IPS-15b (cell line): ENCODE measurements at regions not wholly inside any gene's neighbourhood (a gene's known extent, or its start where the extent isn't known, plus 50 kb on each side); places are given as distances from the start of the nearest gene placed in this dataset.
"Not testable (repeated sequence)": the region's sequence is repeated elsewhere in the genome, so short reads cannot be mapped to it uniquely, and the experiment has no call there.

ENCODE experiments used
- H3K27me3 ChIP-seq: one replicate; pipeline ENCODE4 v1.6.1; 2013; ENCODE audit warnings: low read length; ENCODE audit not compliant: control insufficient read depth, insufficient read depth
- H3K36me3 ChIP-seq: one replicate; pipeline ENCODE4 v1.6.1; 2013; ENCODE audit warnings: low read length; ENCODE audit not compliant: control insufficient read depth, insufficient read depth
- H3K4me1 ChIP-seq: one replicate; pipeline ENCODE4 v1.6.1; 2013; ENCODE audit warnings: mild to moderate bottlenecking, low read length; ENCODE audit not compliant: control insufficient read depth, insufficient read depth
- H3K4me3 ChIP-seq: one replicate; pipeline ENCODE4 v1.5.1; 2013; ENCODE audit warnings: low read depth, low read length
- H3K9ac ChIP-seq: one replicate; pipeline ENCODE4 v1.6.1; 2013; ENCODE audit warnings: low read depth, mild to moderate bottlenecking, low read length
- H3K9me3 ChIP-seq: one replicate; pipeline ENCODE4 v1.6.1; 2013; ENCODE audit warnings: mild to moderate bottlenecking, low read length; ENCODE audit not compliant: control insufficient read depth, insufficient read depth

DNA sequence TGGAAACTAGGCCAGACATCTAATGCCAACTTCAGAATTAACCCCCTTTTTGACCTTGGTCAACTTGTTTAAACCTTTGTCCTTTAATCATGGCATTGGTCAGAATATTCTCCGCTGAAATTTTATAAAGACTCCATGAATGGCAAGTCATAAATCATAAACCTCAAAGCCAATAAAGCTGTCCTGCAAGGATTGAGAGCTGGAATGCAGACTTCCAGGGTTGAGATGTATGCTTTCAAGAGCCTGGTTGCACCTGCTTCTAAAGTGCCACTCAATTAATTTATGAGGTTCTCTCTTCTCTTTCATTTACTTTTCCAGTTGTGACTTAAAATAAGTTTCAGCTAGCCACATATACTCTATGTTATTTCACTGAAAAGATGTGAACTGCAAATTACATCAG is 136.2 kb upstream of the HCCS start:
- H3K27me3 ChIP-seq: no peaks in the 10 kb centered on the region
- no peak overlapping the region for H3K4me3 ChIP-seq
- no peaks in the 10 kb centered on the region for H3K36me3 ChIP-seq
- H3K9ac ChIP-seq: no peak overlapping the region
- no peaks in the 10 kb centered on the region for H3K9me3 ChIP-seq
- H3K4me1 ChIP-seq: no peaks in the 10 kb centered on the region

DNA sequence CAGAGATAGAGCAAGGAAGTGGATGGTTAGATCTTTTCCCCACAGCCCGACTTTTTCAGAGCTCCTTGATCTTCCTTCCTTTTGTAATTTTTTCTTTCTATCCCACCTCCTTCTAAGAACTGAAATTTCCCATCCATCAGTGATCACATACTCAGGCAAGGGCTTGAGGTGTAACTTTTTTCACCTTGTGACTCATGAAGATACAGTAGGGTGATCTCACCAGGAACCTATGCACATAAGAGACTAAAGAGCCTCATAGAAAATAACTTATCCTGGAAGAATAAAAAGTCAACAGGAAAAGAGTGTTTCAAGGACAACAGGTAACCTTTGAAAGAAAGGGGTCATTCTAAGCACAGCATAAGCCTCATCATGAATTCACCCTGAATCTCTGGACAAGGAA is 131.2 kb upstream of the HCCS start:
- Histone ChIP-seq H3K9ac (no peak overlapping the region), H3K4me3 (no peak overlapping the region), H3K9me3 (no peaks in the 10 kb centered on the region), H3K27me3 (no peaks in the 10 kb centered on the region), H3K36me3 (no peaks in the 10 kb centered on the region), H3K4me1 (no peaks in the 10 kb centered on the region)

DNA sequence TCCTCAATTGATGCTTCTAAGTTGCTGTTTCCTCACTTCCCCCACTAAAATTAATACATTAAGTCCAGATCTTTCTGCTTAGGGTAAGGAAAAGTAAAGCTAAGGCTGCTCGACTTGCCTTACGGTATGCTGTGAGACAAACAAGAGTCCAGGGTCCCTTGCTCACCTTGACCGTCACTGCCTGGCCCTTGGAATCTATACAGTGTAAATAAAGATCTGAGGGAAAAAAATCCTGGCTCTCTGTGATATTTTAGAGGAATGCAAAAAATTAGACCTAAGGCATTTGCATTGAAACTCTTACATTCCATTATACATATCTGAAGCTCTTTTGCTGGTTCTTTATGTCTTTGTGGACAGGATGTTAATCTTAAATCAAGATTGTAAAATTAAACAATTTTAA is 129.6 kb upstream of the HCCS start:
- Histone ChIP-seq H3K4me1 (no peaks in the 10 kb centered on the region), H3K4me3 (no peak overlapping the region), H3K9ac (no peak overlapping the region), H3K36me3 (no peaks in the 10 kb centered on the region), H3K27me3 (no peaks in the 10 kb centered on the region), H3K9me3 (no peaks in the 10 kb centered on the region)

DNA sequence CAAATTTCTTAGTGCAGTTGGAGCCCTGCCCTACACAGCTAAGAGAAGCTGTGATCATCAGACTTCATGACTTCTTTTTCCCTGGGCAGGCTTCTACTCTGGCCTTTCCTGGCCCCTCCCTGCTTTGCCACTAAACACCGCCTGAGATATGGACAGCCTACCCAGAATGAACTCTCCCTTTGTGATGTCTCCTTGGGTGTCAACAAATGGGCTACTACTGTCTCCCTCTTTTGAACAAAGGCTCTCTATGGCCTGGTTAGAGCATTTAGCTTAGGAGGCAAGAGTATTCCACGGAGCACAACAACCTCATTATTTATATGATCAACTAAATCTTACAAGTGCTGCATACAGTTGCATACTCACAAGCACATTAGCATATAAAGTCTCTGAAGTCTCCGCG is 127.6 kb upstream of the HCCS start:
- Histone ChIP-seq H3K9me3 (no peaks in the 10 kb centered on the region), H3K9ac (no peak overlapping the region), H3K27me3 (no peaks in the 10 kb centered on the region), H3K4me1 (no peaks in the 10 kb centered on the region), H3K4me3 (no peak overlapping the region), H3K36me3 (no peaks in the 10 kb centered on the region)

DNA sequence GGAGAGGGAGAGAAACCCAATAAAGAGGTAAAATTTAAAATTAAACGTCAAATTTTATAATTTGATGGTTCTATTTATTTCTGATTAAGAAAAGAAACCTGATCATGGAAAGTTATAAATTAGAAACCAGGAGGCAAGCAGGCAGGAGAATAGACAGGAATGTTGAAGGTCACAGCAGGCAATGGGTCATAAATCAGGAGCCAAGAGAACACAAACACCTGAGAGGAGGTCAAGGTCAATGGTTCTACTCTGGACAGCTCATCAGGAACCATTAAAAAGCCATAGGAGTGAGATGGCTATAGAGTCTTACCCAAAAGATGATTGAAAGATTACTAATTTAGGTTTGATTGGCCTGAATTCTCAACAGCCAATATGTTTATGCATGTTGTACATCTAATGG is 126.9 kb upstream of the HCCS start:
- Histone ChIP-seq H3K4me1 (no peaks in the 10 kb centered on the region), H3K9me3 (no peaks in the 10 kb centered on the region), H3K4me3 (no peak overlapping the region), H3K27me3 (no peaks in the 10 kb centered on the region), H3K36me3 (no peaks in the 10 kb centered on the region), H3K9ac (no peak overlapping the region)

DNA sequence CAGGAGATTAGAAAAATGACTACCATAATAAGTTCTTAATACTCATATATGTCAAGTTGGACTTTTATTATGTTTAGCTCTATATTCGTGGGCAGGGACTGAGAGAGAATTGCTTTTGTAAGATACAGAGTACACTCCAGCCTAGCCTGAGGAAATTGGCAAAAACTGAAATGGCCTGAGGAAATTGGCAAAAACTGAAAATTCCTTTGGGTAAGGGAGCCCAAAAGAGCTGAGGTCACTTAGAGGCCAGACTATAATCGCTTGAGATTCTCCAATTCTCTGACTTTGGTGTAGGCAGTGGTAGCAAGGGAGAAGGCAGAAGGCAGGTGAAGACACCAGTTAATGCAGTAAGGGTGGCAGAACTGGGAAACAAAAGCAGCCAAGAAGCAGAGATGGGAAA is 124.5 kb upstream of the HCCS start:
- H3K27me3 ChIP-seq: no peaks in the 10 kb centered on the region
- no peaks in the 10 kb centered on the region for H3K9me3 ChIP-seq
- H3K4me3 ChIP-seq: no peak overlapping the region
- H3K4me1 ChIP-seq: no peaks in the 10 kb centered on the region
- no peaks in the 10 kb centered on the region for H3K36me3 ChIP-seq
- H3K9ac ChIP-seq: no peak overlapping the region

DNA sequence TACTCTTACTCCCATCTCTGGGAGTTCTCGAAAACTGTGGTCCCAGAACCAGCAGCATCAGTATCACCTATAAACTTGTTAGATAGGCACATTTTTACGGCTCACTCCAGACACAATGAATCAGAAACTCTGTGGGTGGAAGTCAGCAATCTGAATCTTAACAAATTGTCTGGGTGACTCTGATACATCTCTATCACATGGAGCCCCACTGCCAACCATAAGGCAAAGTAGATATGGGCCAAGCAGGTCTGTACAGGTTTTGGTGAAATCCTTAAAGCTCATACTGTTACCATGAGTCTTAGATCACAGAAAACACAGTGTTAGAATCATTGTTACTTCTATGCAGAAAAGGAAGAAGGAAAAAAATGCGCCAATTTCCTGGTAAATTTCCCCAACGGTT is 122.5 kb upstream of the HCCS start:
- no peaks in the 10 kb centered on the region for H3K27me3 ChIP-seq
- H3K9me3 ChIP-seq: no peaks in the 10 kb centered on the region
- no peak overlapping the region for H3K9ac ChIP-seq
- no peaks in the 10 kb centered on the region for H3K36me3 ChIP-seq
- no peaks in the 10 kb centered on the region for H3K4me1 ChIP-seq
- no peak overlapping the region for H3K4me3 ChIP-seq

DNA sequence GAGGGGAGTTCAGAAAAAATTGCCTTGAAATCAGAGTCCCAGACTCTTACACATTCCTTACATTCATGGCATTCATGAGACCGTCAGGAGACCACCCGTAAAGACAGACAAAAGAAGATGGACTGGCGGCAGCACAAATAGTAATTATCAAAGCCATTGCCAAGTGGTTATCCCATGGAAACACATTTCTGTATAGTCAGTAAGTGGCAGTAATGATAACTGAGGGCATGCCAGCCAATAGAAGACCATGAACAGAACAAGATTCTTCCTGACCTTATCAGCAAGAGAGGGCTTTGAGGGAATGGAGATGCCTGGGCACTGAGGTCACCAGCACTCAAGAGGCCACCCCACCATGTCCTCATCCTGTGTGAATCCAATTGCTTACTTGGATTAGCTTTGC is 121.7 kb upstream of the HCCS start:
- H3K27me3 ChIP-seq: no peaks in the 10 kb centered on the region
- no peaks in the 10 kb centered on the region for H3K36me3 ChIP-seq
- H3K4me3 ChIP-seq: no peak overlapping the region
- no peaks in the 10 kb centered on the region for H3K4me1 ChIP-seq
- H3K9ac ChIP-seq: no peak overlapping the region
- H3K9me3 ChIP-seq: no peaks in the 10 kb centered on the region

DNA sequence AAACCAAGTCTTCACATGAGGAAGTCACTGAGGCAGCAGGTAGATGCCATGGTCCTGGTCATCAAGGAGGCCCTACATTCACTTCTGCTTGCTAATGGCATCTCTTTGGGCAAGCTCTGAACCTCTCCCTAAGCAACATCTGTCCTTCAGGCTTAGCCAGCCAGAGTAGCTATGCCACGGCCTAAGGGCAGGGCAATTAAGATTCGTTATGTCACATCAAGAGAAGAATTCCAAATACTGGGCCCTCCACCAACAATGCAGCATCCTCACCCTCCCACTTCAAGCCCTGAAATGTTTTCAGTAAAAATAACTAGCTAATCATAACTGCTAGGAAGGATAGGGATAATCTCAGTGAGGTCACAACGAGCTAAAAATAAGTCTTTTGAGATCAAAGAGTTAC is 120.7 kb upstream of the HCCS start:
- no peaks in the 10 kb centered on the region for H3K27me3 ChIP-seq
- H3K9ac ChIP-seq: no peak overlapping the region
- no peaks in the 10 kb centered on the region for H3K36me3 ChIP-seq
- H3K4me3 ChIP-seq: no peak overlapping the region
- H3K4me1 ChIP-seq: no peaks in the 10 kb centered on the region
- no peaks in the 10 kb centered on the region for H3K9me3 ChIP-seq

DNA sequence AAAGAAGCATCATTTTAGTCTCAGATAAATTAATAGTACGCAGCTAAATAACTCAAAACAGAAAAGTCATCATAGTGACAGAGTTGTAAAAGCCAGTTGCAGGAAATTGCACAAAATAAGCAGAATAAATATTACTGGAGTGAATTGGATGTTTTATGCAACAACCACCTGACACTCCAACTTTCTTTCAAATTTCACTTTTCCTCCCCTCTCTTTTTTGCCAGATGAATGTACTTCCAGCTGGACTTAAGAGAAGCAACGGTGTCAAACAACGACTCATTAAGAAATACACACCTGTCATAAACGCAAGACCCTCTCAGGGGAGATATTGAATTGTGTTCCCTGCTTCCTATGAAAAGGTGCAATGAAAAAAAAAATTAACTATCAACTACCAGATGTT is 120.2 kb upstream of the HCCS start:
- no peaks in the 10 kb centered on the region for H3K27me3 ChIP-seq
- H3K9me3 ChIP-seq: no peaks in the 10 kb centered on the region
- H3K4me3 ChIP-seq: no peak overlapping the region
- H3K36me3 ChIP-seq: no peaks in the 10 kb centered on the region
- no peak overlapping the region for H3K9ac ChIP-seq
- H3K4me1 ChIP-seq: no peaks in the 10 kb centered on the region

DNA sequence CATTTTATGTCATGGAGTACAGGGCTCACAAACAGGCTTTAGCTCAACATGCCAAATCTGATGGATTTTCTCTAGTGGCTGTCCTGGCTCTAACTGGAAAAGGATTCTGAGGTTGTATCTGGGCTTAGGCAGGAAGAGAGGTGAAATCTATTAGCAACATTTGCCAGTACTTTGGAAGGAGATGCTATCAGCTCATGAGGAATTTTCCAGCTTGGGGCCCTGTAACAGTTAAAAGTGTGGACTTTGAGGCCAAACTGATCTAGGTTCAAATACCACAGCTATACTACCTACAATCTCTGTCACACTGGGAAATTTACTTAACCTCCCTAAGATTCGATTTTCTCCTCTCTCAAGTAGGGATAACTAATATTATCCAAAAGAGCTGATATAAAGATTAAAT is 119.0 kb upstream of the HCCS start:
- no peaks in the 10 kb centered on the region for H3K36me3 ChIP-seq
- H3K4me3 ChIP-seq: no peak overlapping the region
- H3K4me1 ChIP-seq: no peaks in the 10 kb centered on the region
- H3K9me3 ChIP-seq: no peaks in the 10 kb centered on the region
- H3K9ac ChIP-seq: no peak overlapping the region
- H3K27me3 ChIP-seq: no peaks in the 10 kb centered on the region

DNA sequence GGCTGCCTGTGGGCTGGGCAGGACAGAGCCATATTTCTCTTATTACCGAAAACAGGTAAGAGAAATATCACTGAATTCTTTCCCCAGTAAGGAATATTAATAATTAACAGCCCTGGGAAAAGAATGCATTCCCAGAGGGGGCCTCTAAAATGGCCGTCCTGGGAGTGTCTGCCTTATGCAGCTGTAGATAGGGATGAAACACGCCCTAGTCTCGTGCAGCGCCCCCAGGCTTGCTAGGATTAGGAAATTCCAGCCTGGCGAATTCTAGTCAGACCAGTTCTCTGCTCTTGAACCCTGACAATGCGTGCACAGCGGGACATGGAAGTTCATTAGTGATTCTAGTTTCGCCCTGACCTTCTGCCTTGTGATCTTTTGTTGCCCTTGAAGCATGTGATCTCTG is 104.1 kb upstream of the HCCS start:
- H3K36me3 ChIP-seq, H3K27me3 ChIP-seq, H3K9ac ChIP-seq, H3K4me1 ChIP-seq, H3K4me3 ChIP-seq, H3K9me3 ChIP-seq: not testable (repeated sequence)

DNA sequence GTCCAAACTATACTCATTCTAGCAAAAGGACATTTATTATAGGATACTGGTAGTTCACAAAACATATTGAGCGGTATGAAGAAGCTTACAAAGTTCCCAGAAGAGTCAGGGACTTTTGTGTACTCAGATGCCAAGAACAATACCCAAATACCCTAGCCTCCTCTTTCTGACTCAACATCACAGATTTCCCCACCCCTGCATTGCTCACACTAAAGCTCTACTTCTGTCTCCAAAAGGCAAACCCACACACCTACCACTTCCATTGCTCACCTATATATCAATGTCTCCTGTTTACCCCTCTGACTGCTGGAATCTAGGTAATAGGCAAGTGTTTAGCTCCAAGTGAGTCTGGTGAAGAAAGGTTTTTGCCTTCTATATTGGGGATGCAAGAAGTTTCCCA is 100.7 kb upstream of the HCCS start:
- no peaks in the 10 kb centered on the region for H3K36me3 ChIP-seq
- no peak overlapping the region for H3K4me3 ChIP-seq
- no peaks in the 10 kb centered on the region for H3K4me1 ChIP-seq
- peaks cover 3% of the 10 kb centered on the region for H3K9me3 ChIP-seq
- no peak overlapping the region for H3K9ac ChIP-seq
- H3K27me3 ChIP-seq: no peaks in the 10 kb centered on the region
